PC-9 (cell line): ENCODE measurements at regions not wholly inside any gene's neighbourhood (a gene's known extent, or its start where the extent isn't known, plus 50 kb on each side); places are given as distances from the start of the nearest gene placed in this dataset.

ENCODE experiments used
- CTCF ChIP-seq: fragments of 200-600 bp; sonication (generic); conservative IDR thresholded peaks from 2 replicates; pipeline ENCODE4 v1.6.1; 2017; ENCODE audit warnings: mixed run types, antibody characterized with exemption, mild to moderate bottlenecking, moderate library complexity
- EZH2 ChIP-seq: fragments of 200-600 bp; sonication (generic); IDR thresholded peaks from 2 replicates; pipeline ENCODE4 v1.8.0; 2017; ENCODE audit warnings: antibody characterized with exemption, low read depth

DNA sequence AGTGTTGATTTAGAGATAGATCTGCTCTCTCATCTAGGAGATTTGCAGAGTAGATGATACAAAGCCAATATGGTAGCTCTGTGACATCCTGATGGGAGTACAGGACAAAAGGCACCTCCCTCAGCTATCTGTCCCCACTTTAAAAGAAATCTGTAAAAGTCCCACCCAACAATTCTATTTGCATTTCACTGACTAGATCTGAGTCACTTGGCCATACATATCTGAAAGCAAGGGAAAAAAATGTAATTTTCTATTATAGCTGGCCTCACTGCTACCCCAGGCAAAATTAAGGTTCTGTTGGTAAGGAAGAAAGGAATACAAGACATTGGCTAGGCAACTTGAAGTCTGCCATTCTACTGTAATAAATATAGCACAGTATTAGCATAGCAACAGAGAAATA is 96.2 kb upstream of the RNF180 start:
- TF ChIP-seq CTCF (no peak), EZH2 (no peak)
